A549 (cell line): ENCODE measurements at regions not wholly inside any gene's neighbourhood (a gene's known extent, or its start where the extent isn't known, plus 50 kb on each side); places are given as distances from the start of the nearest gene placed in this dataset.

Source experiments
- ATAC-seq, 2 experiments: fragments of 200-7000 bp in 1 of 2; fragments of >200 bp in 1 of 2; cut with Nextera tagmentation in 1 of 2; cut with Tn5 transposase in 1 of 2; 3 replicates each; pipeline versions ENCODE4 v1.8.0 to v1.9.1; 2018 to 2020; ENCODE audit warnings: mild to moderate bottlenecking in 1 of 2, moderate library complexity in 1 of 2
- CTCF ChIA-PET: fragments of 300-600 bp; sonication (Branson Sonifier 250); formaldehyde crosslinking; extraction: SDS; loops from one replicate; lab custom pipeline; 2021; ENCODE audit warnings: antibody characterized with exemption, inconsistent platforms; lab: Yijun Ruan, JAX
- POLR2A ChIA-PET: fragments of 350-600 bp; formaldehyde crosslinking; extraction: SDS; loops from one replicate; lab custom pipeline; 2021; ENCODE audit warnings: antibody characterized with exemption, inconsistent platforms; lab: Yijun Ruan, JAX
- DNase-seq, 2 experiments: peaks; one replicate each; pipeline versions ENCODE4 v3.0.0 to v3.0.0-alpha.2; 2011 to 2016; ENCODE audit warnings: low read depth in 1 of 2, low spot score in 1 of 2
- FAIRE-seq: peaks from 2 replicates; lab custom pipeline; 2011; peaks lifted over from hg19 to GRCh38; lab: Jason Lieb, UNC
- H3K27ac ChIP-seq, 2 experiments: fragments of >200 bp; sonication (Bioruptor Twin); formaldehyde crosslinking; 3 replicates each; pipeline ENCODE4 v1.5.1; 2016 to 2017
- H3K4me1 ChIP-seq: fragments of >200 bp; sonication (Bioruptor Twin); formaldehyde crosslinking; 3 replicates; pipeline ENCODE4 v1.6.1; 2016
- H3K4me2 ChIP-seq: fragments of >200 bp; sonication (Bioruptor Twin); formaldehyde crosslinking; 3 replicates; pipeline ENCODE4 v1.6.1; 2016
- H3K4me3 ChIP-seq: fragments of >200 bp; sonication (Bioruptor Twin); formaldehyde crosslinking; 3 replicates; pipeline ENCODE4 v1.5.1; 2016
- H3K9me3 ChIP-seq: fragments of >200 bp; sonication (Bioruptor Twin); formaldehyde crosslinking; 3 replicates; pipeline ENCODE4 v1.6.1; 2016
- BCL3 ChIP-seq: fragments of >200 bp; sonication (Bioruptor Twin); formaldehyde crosslinking; IDR thresholded peaks from 3 replicates; pipeline ENCODE4 v1.6.1; 2016
- BHLHE40 ChIP-seq: IDR thresholded peaks from 2 replicates; pipeline ENCODE4 v1.6.1; 2012; ENCODE audit warnings: low read depth, low read length, inconsistent platforms
- CBX2 ChIP-seq: fragments of 200-600 bp; sonication (generic); IDR thresholded peaks from 2 replicates; pipeline ENCODE4 v1.6.1; 2016; ENCODE audit warnings: low read depth, mild to moderate bottlenecking, borderline replicate concordance
- CBX8 ChIP-seq: fragments of 200-600 bp; sonication (generic); IDR thresholded peaks from 2 replicates; pipeline ENCODE4 v1.6.1; 2016
- CHD4 ChIP-seq: fragments of 200-600 bp; sonication (generic); IDR thresholded peaks from 2 replicates; pipeline ENCODE4 v1.6.1; 2016; ENCODE audit warnings: antibody characterized with exemption, mild to moderate bottlenecking, borderline replicate concordance
- E2F6 ChIP-seq: IDR thresholded peaks from 2 replicates; pipeline ENCODE4 v1.6.1; 2012; ENCODE audit warnings: low read depth, borderline replicate concordance
- ESRRA ChIP-seq: fragments of 150-350 bp; IDR thresholded peaks from 2 replicates; pipeline ENCODE4 v1.6.1; 2014; ENCODE audit warnings: mild to moderate bottlenecking, low read length, borderline replicate concordance
- FOSB ChIP-seq: fragments of 250-450 bp; sonication (Bioruptor Pico); IDR thresholded peaks from 2 replicates; pipeline ENCODE4 v1.5.0; 2020; ENCODE audit warnings: mild to moderate bottlenecking, moderate library complexity
- FOSL2 ChIP-seq, 2 experiments: fragments of 450-650 bp in 1 of 2; fragments of >200 bp in 1 of 2; sonication (Bioruptor Twin) in 1 of 2; formaldehyde crosslinking; IDR thresholded peaks; 2 replicates each; pipeline versions ENCODE4 v1.5.0 to v1.6.1; 2016 to 2020; ENCODE audit warnings: mild to moderate bottlenecking in 1 of 2, moderate library complexity in 1 of 2
- HES2 ChIP-seq: fragments of >200 bp; sonication (Bioruptor Twin); formaldehyde crosslinking; IDR thresholded peaks from 2 replicates; pipeline ENCODE4 v1.6.1; 2016
- HEYL ChIP-seq: fragments of 250-450 bp; sonication (Bioruptor Pico); IDR thresholded peaks from 2 replicates; pipeline ENCODE4 v1.8.0; 2021; ENCODE audit warnings: mild to moderate bottlenecking, moderate library complexity
- HOXA7 ChIP-seq: fragments of 250-450 bp; sonication (Bioruptor Pico); IDR thresholded peaks from 2 replicates; pipeline ENCODE4 v1.5.0; 2020; ENCODE audit warnings: mild to moderate bottlenecking, moderate library complexity
- JUN ChIP-seq, 2 experiments: fragments of >200 bp; sonication (Bioruptor Twin); formaldehyde crosslinking; IDR thresholded peaks; 2 replicates in 1 of 2; 3 replicates in 1 of 2; pipeline ENCODE4 v1.6.1; 2016 to 2017
- JUNB ChIP-seq: fragments of >200 bp; sonication (Bioruptor Twin); formaldehyde crosslinking; IDR thresholded peaks from 2 replicates; pipeline ENCODE4 v1.6.1; 2016
- KDM1A ChIP-seq: fragments of 200-600 bp; sonication (generic); IDR thresholded peaks from 2 replicates; pipeline ENCODE4 v1.6.1; 2016; ENCODE audit warnings: low read depth, mild to moderate bottlenecking
- NFE2L2 ChIP-seq: fragments of 150-350 bp; conservative IDR thresholded peaks from 2 replicates; pipeline ENCODE4 v1.6.1; 2014; ENCODE audit warnings: low read length
- PBX3 ChIP-seq: IDR thresholded peaks from 2 replicates; pipeline ENCODE4 v1.6.1; 2012
- PHF8 ChIP-seq: fragments of 200-600 bp; sonication (generic); IDR thresholded peaks from 2 replicates; pipeline ENCODE4 v1.6.1; 2016; ENCODE audit warnings: low read depth, mild to moderate bottlenecking, antibody characterized with exemption, moderate library complexity, borderline replicate concordance
- RAD21 ChIP-seq, 2 experiments: fragments of >200 bp in 1 of 2; sonication (Bioruptor Twin) in 1 of 2; formaldehyde crosslinking in 1 of 2; IDR thresholded peaks in 1 of 2; conservative IDR thresholded peaks in 1 of 2; 2 replicates in 1 of 2; 3 replicates in 1 of 2; pipeline ENCODE4 v1.6.1; 2012 to 2018; ENCODE audit warnings: inconsistent platforms in 1 of 2
- RCOR1 ChIP-seq: fragments of 150-350 bp; IDR thresholded peaks from 2 replicates; pipeline ENCODE4 v1.6.1; 2014; ENCODE audit warnings: antibody characterized with exemption, low read length, low read depth
- REST ChIP-seq: fragments of 200-600 bp; sonication (generic); IDR thresholded peaks from 2 replicates; pipeline ENCODE4 v1.6.1; 2016; ENCODE audit warnings: antibody characterized with exemption, mild to moderate bottlenecking, moderate library complexity
- RFX5 ChIP-seq: fragments of 450-650 bp; IDR thresholded peaks from 2 replicates; pipeline ENCODE4 v1.7.1; 2014; ENCODE audit warnings: antibody characterized with exemption, mild to moderate bottlenecking, moderate library complexity
- TFCP2L1 ChIP-seq: fragments of 250-450 bp; sonication (Bioruptor Pico); IDR thresholded peaks from 2 replicates; pipeline ENCODE4 v1.5.0; 2021; ENCODE audit warnings: mild to moderate bottlenecking
- TP53 ChIP-seq: fragments of 250-450 bp; sonication (Bioruptor Pico); IDR thresholded peaks from 2 replicates; pipeline ENCODE4 v1.5.0; 2021; ENCODE audit warnings: mild to moderate bottlenecking, moderate library complexity
- ZC3H11A ChIP-seq: fragments of 450-650 bp; IDR thresholded peaks from 2 replicates; pipeline ENCODE4 v1.6.1; 2014; ENCODE audit warnings: antibody characterized with exemption, mild to moderate bottlenecking
- WGBS: methylation state at CpG from one replicate; pipeline ENCODE4 v1.1.6; 2017; ENCODE audit errors: missing lambda C conversion rate; 5-methylcytosine and 5-hydroxymethylcytosine counted together

- H3K4me2 ChIP-seq: no peak overlapping the region
- DNase-seq (no peak), ATAC-seq (no peak; a peak in 1 of 6 replicates), FAIRE-seq (no peak)
- H3K4me3 ChIP-seq: no peak overlapping the region
- 90% methylated on average over 15 of the region's 15 CpGs for WGBS
- POLR2A ChIA-PET: no interaction called here
- no peaks in the 10 kb centered on the region for H3K9me3 ChIP-seq
- no peak overlapping the region for H3K27ac ChIP-seq
- TF ChIP-seq BCL3 (no peak), REST (no peak), TFCP2L1 (no peak), HOXA7 (CRISPR knock-in tag) (no peak), BHLHE40 (no peak), NFE2L2 (no peak), RAD21 (conservative IDR thresholded peaks at IDR 0.05 in 1 of 2, IDR thresholded peaks at IDR 0.05 in 1 of 2) (no peak), CBX2 (no peak), HEYL (no peak), FOSB (CRISPR knock-in tag) (no peak), JUNB (no peak), KDM1A (no peak), RFX5 (no peak), E2F6 (no peak), RCOR1 (no peak), CHD4 (no peak), FOSL2 (IDR thresholded peaks at IDR 0.05) (no peak), FOSL2 (CRISPR knock-in tag; IDR thresholded peaks at IDR 0.05) (no peak), TP53 (CRISPR knock-in tag) (no peak), CBX8 (no peak)
- CTCF ChIA-PET: no interaction called here
- no peaks in the 10 kb centered on the region for H3K4me1 ChIP-seq
These were observed 295.0 kb upstream of the IGFBP3 start for GRCh38 chr7:46215987-46216567.

- FAIRE-seq: no peak
- no peak overlapping the region for H3K27ac ChIP-seq
- H3K9me3 ChIP-seq: no peaks in the 10 kb centered on the region
- H3K4me2 ChIP-seq: no peak overlapping the region
- no peak for DNase-seq
- no peak for TF ChIP-seq PBX3
- TF ChIP-seq ZC3H11A: no peak
- TF ChIP-seq PHF8: no peak
- no peak for TF ChIP-seq JUN (IDR thresholded peaks at IDR 0.05)
- no peak for TF ChIP-seq BCL3
- no peak for TF ChIP-seq HES2
- no peak for TF ChIP-seq TFCP2L1
- TF ChIP-seq ESRRA: no peak
- TF ChIP-seq, all 56 proteins: peak for 0
- ChIA-PET CTCF (interaction anchor here (1.1 to 1.6 kb wide), 3 partner anchors 8 to 293 kb away, joined by 3 to 4 read pairs (median 4); no protein-coding TSS in a partner anchor), POLR2A (no interaction called here)
- no peaks in the 10 kb centered on the region for H3K4me1 ChIP-seq
- WGBS: 79% methylated on average over 1 of the region's 1 CpG
- no peak overlapping the region for H3K4me3 ChIP-seq
- no peak for ATAC-seq
These were observed 293.5 kb upstream of the IGFBP3 start for GRCh38 chr7:46214526-46214925.
